Hepatocyte (in vitro differentiated cells): ENCODE measurements at regions not wholly inside any gene's neighbourhood (a gene's known extent, or its start where the extent isn't known, plus 50 kb on each side); places are given as distances from the start of the nearest gene placed in this dataset.

Experiments
- CTCF ChIP-seq: fragments of 200-600 bp; sonication (generic); IDR thresholded peaks from 2 replicates; pipeline ENCODE4 v1.5.1; 2016; ENCODE audit warnings: antibody characterized with exemption, mild to moderate bottlenecking; ENCODE audit not compliant: poor library complexity
- EZH2 ChIP-seq: fragments of 200-600 bp; sonication (generic); IDR thresholded peaks from 2 replicates; pipeline ENCODE4 v1.6.1; 2016; ENCODE audit warnings: antibody characterized with exemption, mild to moderate bottlenecking, borderline replicate concordance

- TF ChIP-seq CTCF (no peak), EZH2 (no peak)
Measured at GRCh38 chr20:48538856-48539255, 288.9 kb downstream of the PREX1 start.
